Endothelial cell of umbilical vein (primary cell): ENCODE measurements at regions not wholly inside any gene's neighbourhood (a gene's known extent, or its start where the extent isn't known, plus 50 kb on each side); places are given as distances from the start of the nearest gene placed in this dataset.

Experiments used
- BruUV-seq: library from RNA; stranded (reverse); fragments of 400-500 nt; replicated peaks from 2 replicates; lab custom pipeline; 2021; lab: Mats Ljungman, UMichigan
- CTCF ChIA-PET: fragments of 300-600, 350-600 bp; sonication (Branson Sonifier 250); formaldehyde crosslinking; loops from one replicate; lab custom pipeline; 2021; ENCODE audit warnings: antibody characterized with exemption, inconsistent platforms; lab: Charles Lee
- POLR2A ChIA-PET: fragments of 300-600, 350-600 bp; sonication (Branson Sonifier 250); formaldehyde crosslinking; loops from one replicate; lab custom pipeline; 2021; ENCODE audit warnings: antibody characterized with exemption, inconsistent platforms; lab: Charles Lee
- DNase-seq: peaks from one replicate; pipeline ENCODE4 v3.0.0-alpha.2; 2011; ENCODE audit warnings: low read depth, low spot score
- FAIRE-seq: peaks from 2 replicates; lab custom pipeline; 2011; peaks lifted over from hg19 to GRCh38; lab: Jason Lieb, UNC
- H2AFZ ChIP-seq: 2 replicates; pipeline ENCODE4 v1.6.0; 2012; ENCODE audit warnings: low read depth, low read length, control low read depth, inconsistent platforms
- H3K27ac ChIP-seq: 2 replicates; pipeline ENCODE4 v1.5.1; 2011; ENCODE audit warnings: low read depth, mild to moderate bottlenecking, control low read depth, low read length, moderate library complexity; ENCODE audit not compliant: insufficient read depth
- H3K27me3 ChIP-seq, 2 experiments: 2 replicates each; pipeline versions ENCODE4 v1.6.0 to v1.6.1; 2011; ENCODE audit warnings: low read length in 2 of 2, mixed read lengths in 1 of 2; ENCODE audit not compliant: control insufficient read depth in 2 of 2, insufficient read depth in 2 of 2
- H3K36me3 ChIP-seq, 2 experiments: 2 replicates in 1 of 2; 3 replicates in 1 of 2; pipeline ENCODE4 v1.5.1; 2011; ENCODE audit warnings: low read length in 2 of 2, mild to moderate bottlenecking in 1 of 2, moderate library complexity in 1 of 2; ENCODE audit not compliant: control insufficient read depth in 2 of 2, insufficient read depth in 2 of 2; ENCODE audit errors: extremely low read depth in 1 of 2
- H3K4me1 ChIP-seq: 3 replicates; pipeline ENCODE4 v1.5.1; 2011; ENCODE audit warnings: mild to moderate bottlenecking, low read length; ENCODE audit not compliant: control insufficient read depth, insufficient read depth; ENCODE audit errors: extremely low read depth
- H3K4me2 ChIP-seq: 2 replicates; pipeline ENCODE4 v1.6.1; 2011; ENCODE audit warnings: low read length, control low read depth, mixed read lengths; ENCODE audit not compliant: insufficient read depth
- H3K4me3 ChIP-seq, 3 experiments: fragments of 200-600 bp in 1 of 3; sonication (generic), shearing (Covaris generic) in 1 of 3; replicated peaks in 1 of 3; 2 replicates each; pipeline ENCODE4 v1.5.1; 2011 to 2016; ENCODE audit warnings: control low read depth in 3 of 3, low read length in 3 of 3, mild to moderate bottlenecking in 2 of 3, inconsistent platforms in 1 of 3, low read depth in 1 of 3, moderate library complexity in 1 of 3; ENCODE audit not compliant: insufficient read depth in 1 of 3
- H3K79me2 ChIP-seq: 2 replicates; pipeline ENCODE4 v1.6.0; 2012; ENCODE audit warnings: low read length, inconsistent platforms; ENCODE audit not compliant: control insufficient read depth, insufficient read depth
- H3K9ac ChIP-seq: replicated peaks from 2 replicates; pipeline ENCODE3; 2011; ENCODE audit warnings: low read length, control low read depth; ENCODE audit not compliant: insufficient read depth; ENCODE audit errors: extremely low read depth
- H3K9me1 ChIP-seq: replicated peaks from 3 replicates; pipeline ENCODE4 v1.6.0; 2011; ENCODE audit warnings: mild to moderate bottlenecking, low read length; ENCODE audit not compliant: control insufficient read depth, insufficient read depth; ENCODE audit errors: extremely low read depth
- H3K9me3 ChIP-seq: replicated peaks from 2 replicates; pipeline ENCODE4 v1.5.1; 2012; ENCODE audit warnings: low read length, inconsistent platforms; ENCODE audit not compliant: control insufficient read depth, insufficient read depth
- H4K20me1 ChIP-seq: replicated peaks from 2 replicates; pipeline ENCODE3; 2011; ENCODE audit warnings: mild to moderate bottlenecking, low read length; ENCODE audit not compliant: control insufficient read depth, insufficient read depth; ENCODE audit errors: extremely low read depth
- CTCF ChIP-seq, 2 donors: IDR thresholded peaks; 1 replicate in 1 of 2; 2 replicates in 1 of 2; pipeline ENCODE4 v1.5.1; 2011; ENCODE audit warnings: low read length in 2 of 2, mild to moderate bottlenecking in 2 of 2, moderate library complexity in 2 of 2, control low read depth in 1 of 2, inconsistent platforms in 1 of 2, low read depth in 1 of 2; ENCODE audit not compliant: insufficient read depth in 1 of 2; ENCODE audit errors: extremely low read depth in 1 of 2
- EZH2 ChIP-seq: IDR thresholded peaks from 2 replicates; pipeline ENCODE4 v1.6.1; 2012; ENCODE audit warnings: borderline replicate concordance, low read depth, mild to moderate bottlenecking, moderate library complexity, low read length, inconsistent platforms; ENCODE audit not compliant: severe bottlenecking
- FOS ChIP-seq: IDR thresholded peaks from 2 replicates; pipeline ENCODE4 v1.6.1; 2011; ENCODE audit warnings: mild to moderate bottlenecking, low read length, moderate library complexity, borderline replicate concordance; ENCODE audit not compliant: insufficient read depth
- GATA2 ChIP-seq: IDR thresholded peaks from 2 replicates; pipeline ENCODE4 v1.7.0; 2011; ENCODE audit warnings: low read depth, mild to moderate bottlenecking, moderate library complexity, mixed read lengths, low read length; ENCODE audit not compliant: insufficient read length, insufficient read depth
- JUN ChIP-seq: IDR thresholded peaks from 2 replicates; pipeline ENCODE4 v1.6.1; 2011; ENCODE audit warnings: borderline replicate concordance, low read depth; ENCODE audit not compliant: insufficient read length, insufficient read depth
- MYC ChIP-seq: IDR thresholded peaks from one replicate; pipeline ENCODE4 v1.6.1; 2011; ENCODE audit warnings: mild to moderate bottlenecking, low read depth, low read length
- POLR2A ChIP-seq: IDR thresholded peaks from 2 replicates; pipeline ENCODE4 v1.6.1; 2012; ENCODE audit warnings: low read depth, mild to moderate bottlenecking, control low read depth, low read length
- POLR2AphosphoS5 ChIP-seq: IDR thresholded peaks from 2 replicates; pipeline ENCODE4 v1.6.1; 2012; ENCODE audit warnings: low read depth, mild to moderate bottlenecking, control low read depth, low read length, moderate library complexity; ENCODE audit not compliant: insufficient read depth
- dilution Hi-C: fragments of 300-500 bp; cut with MboI; formaldehyde crosslinking; loops from one replicate; pipeline ENCODE4 v1.15.0; 2019; ENCODE audit warnings: low sequenced_read_pairs; ENCODE audit not compliant: extremely low pct_ligation_motif_present
- intact Hi-C: fragments of 100-400 bp; cut with micrococcal nuclease; formaldehyde crosslinking; loops from one replicate; pipeline ENCODE4 v1.10.0; 2022
- TF ChIP-seq, protein P1 (sequence below): IDR thresholded peaks from 2 replicates; pipeline ENCODE4 v1.6.1; 2011; ENCODE audit not compliant: insufficient read depth, insufficient read length

- no peaks in the 10 kb centered on the region for H3K9me1 ChIP-seq
- no peak overlapping the region for H3K9ac ChIP-seq
- no peak for DNase-seq
- FAIRE-seq, result no peak
- dilution Hi-C loops, result no loop called here
- H2AFZ ChIP-seq, result peak overlapping the region; percentile 74
- H3K27me3 ChIP-seq, result no peaks in the 10 kb centered on the region
- intact Hi-C loops, result loop anchor here (10.0 kb wide), 1 partner anchor 445 kb away; the partner anchor contains the start of gene PRKAR2B
- H4K20me1 ChIP-seq, result no peaks in the 10 kb centered on the region
- H3K27ac ChIP-seq, result no peak overlapping the region
- no peak overlapping the region for H3K4me3 ChIP-seq
- no peak overlapping the region for H3K4me2 ChIP-seq
- no peaks in the 10 kb centered on the region for H3K79me2 ChIP-seq
- H3K4me1 ChIP-seq, result peaks cover 3% of the 10 kb centered on the region
- ChIA-PET CTCF (interaction anchor here (1.0 to 2.3 kb wide), 11 partner anchors 9 to 423 kb away, joined by 3 to 20 read pairs (median 6); partner anchors contain the start of gene CCDC71L), POLR2A (interaction anchor here (1.0 kb wide), 1 partner anchor 9 kb away, joined by 3 read pairs; no protein-coding TSS in a partner anchor)
- TF ChIP-seq MYC, result no peak
- TF ChIP-seq FOS, result no peak
- TF ChIP-seq EZH2, result no peak
- TF ChIP-seq CTCF (IDR thresholded peaks at IDR 0.05; ENCODE audit: extremely low read depth in 1 of 2, insufficient read depth in 1 of 2, low read depth in 1 of 2, low read length in 2 of 2), result no peak
- no peak for TF ChIP-seq GATA2
- TF ChIP-seq, protein P1, sequence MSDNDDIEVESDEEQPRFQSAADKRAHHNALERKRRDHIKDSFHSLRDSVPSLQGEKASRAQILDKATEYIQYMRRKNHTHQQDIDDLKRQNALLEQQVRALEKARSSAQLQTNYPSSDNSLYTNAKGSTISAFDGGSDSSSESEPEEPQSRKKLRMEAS, result no peak
- TF ChIP-seq POLR2AphosphoS5, result no peak
- no peak for TF ChIP-seq JUN
- TF ChIP-seq POLR2A, result no peak
- no peaks in the 10 kb centered on the region for H3K36me3 ChIP-seq
- BruUV-seq, result no TSS peak
- H3K9me3 ChIP-seq, result no peaks in the 10 kb centered on the region
Measured at GRCh38 chr7:106599343-106599698, 61.6 kb downstream of the CCDC71L start.
